ENCODE measurements at regions not wholly inside any gene's neighbourhood (a gene's known extent, or its start where the extent isn't known, plus 50 kb on each side); places are given as distances from the start of the nearest gene placed in this dataset.

DNA sequence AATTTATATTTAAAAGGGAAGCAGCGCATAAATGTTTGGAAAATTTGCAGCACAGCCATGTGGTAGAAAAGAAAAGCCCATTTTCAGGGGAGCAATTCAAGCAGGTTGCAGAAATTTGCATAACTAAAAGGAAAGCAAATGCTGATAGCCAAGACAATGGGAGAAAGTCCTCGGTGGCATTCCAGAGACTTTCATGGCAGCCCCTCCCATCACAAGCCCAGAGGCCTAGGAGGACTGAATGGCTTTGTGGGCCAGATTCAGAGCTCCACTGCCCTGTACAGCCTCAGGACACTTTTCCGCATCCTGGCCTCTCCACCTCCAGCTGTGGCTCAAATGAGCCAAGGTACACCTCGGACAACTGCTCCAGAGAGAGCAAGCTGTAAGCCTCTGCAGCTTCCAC, 462.9 kb downstream of the CDK5RAP2 start:
- no peak for DNase-seq (ENCODE audit: low read depth)

DNA sequence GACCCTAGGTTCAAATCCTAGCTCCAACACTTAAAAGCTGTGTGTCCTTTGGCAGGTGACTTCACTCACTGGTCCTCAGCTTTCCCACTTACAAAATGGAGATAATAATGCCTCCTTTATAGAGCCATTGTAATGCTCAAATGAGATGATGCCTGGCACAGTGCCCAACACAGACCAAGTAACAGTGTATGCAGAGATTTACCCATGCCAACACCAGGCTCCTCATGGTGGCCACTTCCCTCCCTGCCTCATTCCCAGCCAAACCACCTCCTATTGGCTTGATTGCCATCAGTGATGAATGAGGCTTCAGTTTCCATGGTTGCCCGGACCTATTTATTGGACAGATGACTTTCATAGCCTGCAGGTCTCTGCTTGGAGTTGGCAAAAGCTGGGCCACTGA, 469.4 kb downstream of the CDK5RAP2 start:
- no peak for DNase-seq (ENCODE audit: low read depth)

DNA sequence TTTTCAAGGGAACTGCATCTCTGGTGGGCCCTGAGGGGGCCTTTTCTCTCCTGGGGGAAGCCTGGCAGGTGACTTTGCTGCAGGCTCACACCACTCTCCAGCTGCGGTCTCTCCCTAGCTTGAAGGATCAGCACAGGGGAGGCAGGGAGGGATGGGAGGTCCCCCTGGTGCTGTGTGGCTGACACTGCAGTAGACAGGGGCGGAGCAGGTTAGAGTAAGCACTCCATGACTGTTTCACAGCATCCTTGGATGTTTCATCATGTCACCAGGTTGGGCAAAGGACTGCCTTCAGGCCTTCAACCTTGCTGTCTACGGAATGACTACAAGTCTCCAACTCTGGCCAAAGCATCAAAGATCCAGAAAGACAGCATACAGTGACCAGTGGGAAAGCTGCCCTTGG, 470.7 kb downstream of the CDK5RAP2 start:
- DNase-seq (ENCODE audit: low read depth): no peak

DNA sequence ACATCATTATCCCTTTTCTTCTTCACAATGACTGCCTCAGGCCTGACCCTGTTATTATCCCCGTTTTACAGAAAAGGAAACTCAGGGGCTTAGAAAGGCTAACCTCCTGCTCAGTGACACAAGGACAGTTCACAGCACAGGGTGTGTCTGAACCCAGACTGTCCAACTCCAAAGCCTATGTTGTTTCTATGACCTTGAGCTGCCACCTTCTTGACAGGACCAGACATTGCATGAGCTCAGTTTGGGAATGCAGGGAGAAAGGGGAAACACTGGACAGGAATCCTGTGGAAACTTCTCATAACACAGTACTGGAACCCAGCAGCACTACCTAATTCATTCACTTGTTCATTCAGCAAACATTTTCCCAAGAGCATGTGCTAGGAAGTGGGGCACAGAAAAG, 472.8 kb downstream of the CDK5RAP2 start:
- no peak for DNase-seq (ENCODE audit: low read depth)

DNA sequence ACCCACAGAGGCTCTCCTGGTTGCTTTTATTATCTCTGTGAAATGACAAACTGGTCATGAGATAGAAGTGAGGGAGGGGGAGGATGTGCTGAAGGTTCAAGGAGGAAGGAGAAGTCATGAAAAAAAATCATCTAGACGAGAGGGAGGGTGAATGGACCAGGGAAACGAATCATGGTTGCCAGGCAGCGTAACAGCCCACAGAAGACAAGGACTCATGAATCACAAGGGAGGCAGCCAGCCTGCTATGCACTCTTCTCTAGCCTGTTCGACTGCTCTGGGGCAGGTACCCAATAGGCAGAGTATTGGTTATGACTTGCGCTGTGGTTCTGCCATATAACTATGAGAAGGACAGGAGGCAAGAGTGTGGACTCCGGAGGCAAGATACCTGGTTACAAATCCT, 475.2 kb downstream of the CDK5RAP2 start:
- DNase-seq (ENCODE audit: low read depth): no peak

DNA sequence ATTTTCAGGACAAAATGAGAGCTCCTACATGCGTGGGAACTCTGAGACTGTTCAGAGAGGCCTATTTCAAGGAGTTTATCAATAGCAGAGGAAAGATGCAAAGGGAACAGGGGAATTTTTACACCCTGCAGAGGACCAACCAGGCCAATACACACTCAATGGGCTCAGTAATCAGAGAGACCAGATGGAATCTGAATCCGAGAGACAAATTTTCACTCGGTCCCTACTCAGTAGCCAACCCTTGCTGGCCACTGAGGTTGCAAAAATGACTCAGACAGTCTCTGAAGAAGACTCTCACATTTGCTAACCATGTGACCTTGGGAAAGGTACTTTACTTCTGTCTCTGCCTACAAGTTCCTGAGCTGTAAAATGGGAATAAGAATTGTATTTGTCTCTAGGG, 479.4 kb downstream of the CDK5RAP2 start:
- no peak for DNase-seq (ENCODE audit: low read depth)

DNA sequence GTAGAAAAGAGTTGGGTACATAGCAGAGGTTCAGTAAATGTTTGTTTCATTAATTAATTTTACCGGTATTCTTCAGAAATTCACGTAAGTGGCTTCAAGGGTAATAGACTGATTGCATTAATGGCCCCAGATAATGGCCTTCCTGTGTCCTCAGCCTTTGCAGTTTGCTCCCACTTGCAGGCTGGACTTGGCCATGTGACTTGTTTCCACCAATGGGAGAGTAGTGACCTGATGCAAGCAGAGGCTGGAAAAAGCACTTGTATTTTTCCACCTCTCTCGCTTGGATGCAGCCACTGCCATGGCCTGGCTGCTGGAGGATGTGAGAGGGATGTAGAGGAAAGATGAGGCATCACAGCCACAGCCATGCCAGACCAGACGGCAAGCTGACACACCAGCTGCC, 480.9 kb downstream of the CDK5RAP2 start:
- no peak for DNase-seq (ENCODE audit: low read depth)

DNA sequence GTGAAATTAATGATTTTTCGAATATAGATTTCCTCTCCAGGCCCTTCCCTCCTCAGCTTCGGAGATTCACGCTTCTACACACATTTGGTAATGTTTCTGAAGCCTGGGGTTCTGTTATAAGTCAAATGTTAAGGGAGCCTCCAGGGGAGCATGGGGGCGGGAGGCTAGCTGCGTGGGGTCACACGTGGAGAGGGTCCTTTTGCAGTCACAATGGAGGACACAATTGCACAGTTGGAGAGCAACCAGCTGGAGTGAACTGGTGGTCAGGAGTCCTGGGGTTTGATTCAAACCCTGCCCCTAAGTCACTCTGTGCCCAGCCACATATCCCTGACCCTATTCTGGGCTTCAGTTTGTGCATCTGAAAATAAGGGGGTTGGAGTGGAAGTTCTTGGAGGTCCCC, 481.4 kb downstream of the CDK5RAP2 start:
- DNase-seq (ENCODE audit: low read depth): no peak

DNA sequence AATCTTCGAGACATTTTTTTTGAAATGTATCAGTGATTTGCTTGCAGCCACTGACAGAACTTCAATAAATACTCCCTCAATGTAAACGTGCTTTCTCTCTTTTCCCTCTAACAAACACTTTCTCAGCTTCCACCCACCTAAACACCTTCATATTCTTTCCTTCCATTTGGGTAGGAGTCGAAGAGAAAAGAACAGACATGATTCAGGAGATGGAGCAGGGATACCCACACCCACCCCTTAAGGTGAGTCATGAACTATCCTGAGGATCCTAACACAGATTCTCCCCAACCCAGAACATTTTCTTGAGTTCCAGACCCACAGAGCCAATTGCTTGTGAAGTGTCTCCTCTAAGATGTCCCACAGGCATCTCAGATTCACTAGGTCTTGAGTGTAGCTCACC, 488.8 kb downstream of the CDK5RAP2 start:
- no peak for DNase-seq (ENCODE audit: low read depth)

DNA sequence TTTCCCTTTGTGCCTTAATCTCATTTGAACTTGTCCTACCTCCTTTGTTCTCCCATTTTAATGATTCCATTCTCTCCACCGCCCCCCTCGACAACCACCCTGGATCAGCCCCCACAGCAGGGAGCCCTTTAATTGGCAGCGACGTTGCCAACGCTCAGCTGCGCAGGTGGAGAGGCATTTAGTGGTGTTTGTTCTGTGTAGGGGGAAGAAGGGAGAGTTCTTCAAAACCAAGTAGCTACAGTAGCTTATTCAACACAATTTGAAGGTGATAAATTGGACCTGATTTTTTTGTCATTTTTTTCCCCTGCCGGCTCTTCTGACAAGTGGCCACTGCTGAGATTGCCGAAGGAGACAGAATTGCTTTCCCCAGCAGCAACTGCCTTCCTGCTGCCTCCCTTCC, 499.1 kb downstream of the CDK5RAP2 start:
- DNase-seq (ENCODE audit: low read depth): no peak

DNA sequence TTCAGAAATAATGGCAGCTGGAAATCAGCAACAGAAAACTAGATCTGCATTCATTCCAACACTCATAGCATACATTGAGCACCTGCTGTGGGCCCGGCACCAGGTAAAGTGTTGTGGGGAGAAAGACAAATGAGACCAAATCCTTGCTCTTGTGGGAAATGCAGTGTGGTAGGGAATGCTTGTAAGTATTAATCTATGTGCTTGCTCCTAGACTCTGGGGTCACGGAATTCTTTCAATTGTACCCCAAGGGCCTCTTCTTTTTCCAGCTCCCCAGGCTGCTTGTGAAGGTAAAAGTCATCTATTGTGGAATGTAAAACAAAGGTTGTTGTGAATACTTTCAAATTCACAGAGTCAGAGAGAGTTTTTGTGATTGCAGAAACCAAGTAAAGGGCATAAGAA, 501.9 kb downstream of the CDK5RAP2 start:
- DNase-seq (ENCODE audit: low read depth): no peak

DNA sequence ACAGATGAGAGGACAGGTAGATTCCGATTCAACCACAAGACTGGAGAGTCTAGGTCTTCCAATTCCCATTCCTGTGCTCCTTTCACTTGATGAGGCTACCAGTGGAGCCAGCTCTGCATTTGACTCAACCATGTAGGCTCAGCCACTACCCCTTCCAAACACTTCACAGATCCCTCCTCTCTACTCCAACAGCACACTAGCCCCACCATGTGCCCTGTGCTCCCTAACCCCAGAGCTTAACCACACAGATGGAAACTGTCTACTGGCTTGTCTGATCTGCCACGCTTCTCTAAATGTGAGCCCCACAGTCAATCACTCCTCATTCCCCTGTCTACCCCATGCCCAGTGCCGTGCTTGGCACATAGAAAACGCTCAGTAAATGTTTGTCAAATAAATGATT, 508.2 kb downstream of the CDK5RAP2 start:
- DNase-seq (ENCODE audit: low read depth): no peak

DNA sequence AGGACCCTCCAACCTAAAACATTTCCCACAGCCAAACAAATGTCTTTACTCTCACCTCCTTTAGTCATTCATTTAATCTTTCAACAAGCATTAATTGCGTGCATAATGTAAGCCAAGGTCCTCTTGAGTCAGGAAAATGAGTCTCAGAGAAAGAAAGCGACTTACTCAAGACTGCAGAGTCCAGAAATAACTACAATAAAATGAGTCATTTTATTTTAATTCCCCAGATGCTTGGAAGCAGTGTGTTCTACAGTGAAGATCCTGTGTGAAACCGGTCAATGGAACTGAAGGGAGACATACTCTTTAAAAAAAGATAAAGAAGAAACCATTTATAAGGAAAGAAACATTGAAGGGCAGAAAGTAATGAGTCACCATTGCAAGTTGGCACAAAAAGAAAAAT, 513.7 kb downstream of the CDK5RAP2 start:
- no peak for DNase-seq (ENCODE audit: low read depth)

DNA sequence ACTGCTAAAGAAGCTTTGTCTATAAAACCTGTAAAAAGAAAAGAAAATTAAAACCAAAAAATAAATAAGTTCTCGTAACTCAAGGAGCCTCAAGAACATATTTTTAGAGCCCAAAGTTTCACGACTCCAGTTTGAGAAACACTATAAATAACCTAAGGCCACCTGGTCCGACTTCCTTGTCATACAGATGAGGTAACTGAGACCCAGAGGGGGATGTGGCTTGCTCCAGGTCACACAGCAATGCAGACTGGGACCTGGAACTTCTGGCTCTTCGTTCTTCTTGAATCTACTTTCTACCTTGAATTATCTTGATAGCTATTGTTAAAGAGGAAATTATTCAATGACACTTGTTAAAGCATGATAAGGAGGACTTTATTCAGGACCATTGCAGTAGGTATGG, 514.8 kb downstream of the CDK5RAP2 start:
- DNase-seq (ENCODE audit: low read depth): no peak

DNA sequence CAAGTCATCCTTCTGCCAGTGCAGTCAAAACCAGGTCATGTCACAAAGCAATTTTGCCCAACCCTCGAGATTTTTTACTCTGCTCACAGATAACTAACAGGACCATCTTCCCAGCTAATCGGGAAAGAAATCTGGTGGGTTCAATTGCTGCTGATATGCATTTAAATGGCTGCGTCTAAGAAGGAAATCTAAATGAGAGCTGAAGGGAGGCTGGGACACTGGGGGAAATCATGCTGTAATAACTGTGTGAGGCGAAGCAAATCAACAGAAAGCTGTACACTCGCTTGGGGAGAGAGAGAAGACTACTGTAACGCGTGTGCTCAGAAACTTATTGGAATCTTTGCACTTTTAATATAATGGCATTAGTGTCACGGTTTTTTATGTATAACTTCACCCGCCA, 535.0 kb downstream of the CDK5RAP2 start:
- DNase-seq (ENCODE audit: low read depth): no peak

DNA sequence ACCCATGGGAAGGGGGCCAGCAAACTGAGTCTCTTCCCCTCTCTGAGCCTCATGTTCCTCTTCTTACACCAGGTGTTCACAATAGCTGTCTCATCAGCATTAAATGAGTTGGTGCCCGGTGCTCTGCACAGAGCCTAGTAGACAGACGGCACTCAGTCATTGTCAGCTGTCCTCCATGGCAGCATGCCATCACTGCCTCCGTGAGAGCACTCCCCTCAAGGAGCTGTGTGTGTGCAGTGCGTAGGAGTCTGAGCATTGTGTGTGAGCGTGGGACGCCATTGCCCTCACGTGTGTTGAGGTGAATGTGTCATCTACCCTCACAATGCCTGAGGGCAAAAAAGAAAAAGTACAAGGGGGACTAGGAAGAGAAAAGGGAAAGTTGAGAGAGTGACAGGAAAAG, 536.5 kb downstream of the CDK5RAP2 start:
- DNase-seq (ENCODE audit: low read depth): no peak

DNA sequence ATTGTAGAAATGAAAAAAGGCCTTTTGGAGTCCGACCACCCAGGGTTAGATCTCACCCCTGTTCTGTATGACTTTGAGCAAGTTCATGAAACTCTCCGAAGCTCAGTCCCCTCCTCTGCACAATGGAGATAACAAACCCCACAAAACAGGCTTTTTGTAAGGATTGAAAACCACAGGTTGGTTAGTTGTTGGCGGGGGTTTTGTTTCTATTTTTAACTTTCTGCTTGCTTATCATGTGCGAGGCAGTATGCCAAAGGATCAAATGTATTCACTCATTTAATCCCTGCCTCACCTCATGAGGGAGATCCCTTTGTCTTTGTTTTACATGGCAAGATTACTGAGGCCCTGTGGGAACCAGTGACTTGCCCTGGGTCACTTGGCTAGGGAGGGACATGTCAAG, 539.1 kb downstream of the CDK5RAP2 start:
- DNase-seq (ENCODE audit: low read depth): no peak

DNA sequence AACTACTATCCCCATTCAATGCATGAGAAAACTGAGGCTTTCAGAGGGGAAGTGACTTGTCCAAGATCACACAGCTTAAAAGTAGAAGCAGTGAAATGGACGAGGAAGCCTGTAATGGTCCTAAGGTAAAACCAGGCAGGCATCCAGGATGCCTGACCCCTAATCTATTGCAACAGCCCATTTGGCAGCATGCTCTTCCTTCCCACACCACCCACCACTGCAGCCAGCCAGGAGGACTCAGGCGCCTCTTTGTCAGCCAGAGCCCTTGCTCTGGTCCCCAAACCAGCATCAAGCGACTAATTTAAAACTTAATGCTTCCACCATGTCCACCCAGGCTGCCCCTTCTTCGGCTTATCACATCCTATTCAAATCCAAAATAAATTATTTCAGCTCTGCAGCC, 541.6 kb downstream of the CDK5RAP2 start:
- no peak for DNase-seq (ENCODE audit: low read depth)

DNA sequence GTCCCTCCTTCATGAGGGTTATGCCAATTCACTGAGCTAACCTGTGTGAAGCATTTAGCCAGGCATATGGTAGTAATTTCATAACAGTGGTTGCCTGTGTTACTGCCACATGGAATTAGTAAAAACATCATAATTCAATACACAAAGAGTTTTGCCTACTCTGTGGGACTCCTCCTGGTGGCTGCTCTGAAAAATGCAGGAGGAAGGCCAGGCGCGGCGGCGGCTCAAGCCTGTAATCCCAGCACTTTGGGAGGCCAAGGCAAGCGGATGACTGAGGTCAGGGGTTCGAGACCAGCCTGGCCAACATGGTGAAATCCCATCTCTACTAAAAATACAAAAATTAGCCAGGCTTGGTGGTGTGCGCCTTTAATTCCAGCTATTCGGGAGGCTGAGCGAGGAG, 547.3 kb downstream of the CDK5RAP2 start:
- no peak for DNase-seq (ENCODE audit: low read depth)

DNA sequence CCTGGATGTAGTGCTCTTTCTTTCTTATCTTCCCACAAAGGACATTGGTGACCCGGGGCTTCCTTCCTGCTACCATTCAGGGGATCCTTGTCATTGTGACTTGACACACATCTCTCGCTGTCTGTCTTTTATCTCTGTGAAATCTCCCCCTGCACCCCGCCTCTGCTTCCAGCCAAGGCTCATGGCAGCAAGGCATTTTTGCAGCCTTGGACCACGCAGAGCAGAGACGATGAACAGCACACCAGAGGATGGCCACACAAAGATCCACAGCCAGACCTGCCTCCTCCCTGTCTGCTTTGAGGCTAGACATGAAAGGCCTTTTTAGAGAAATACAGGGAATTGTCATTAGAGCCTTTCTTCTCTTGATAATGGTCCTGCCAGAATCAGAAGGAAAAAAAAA, 549.1 kb downstream of the CDK5RAP2 start:
- no peak for DNase-seq (ENCODE audit: low read depth)

DNA sequence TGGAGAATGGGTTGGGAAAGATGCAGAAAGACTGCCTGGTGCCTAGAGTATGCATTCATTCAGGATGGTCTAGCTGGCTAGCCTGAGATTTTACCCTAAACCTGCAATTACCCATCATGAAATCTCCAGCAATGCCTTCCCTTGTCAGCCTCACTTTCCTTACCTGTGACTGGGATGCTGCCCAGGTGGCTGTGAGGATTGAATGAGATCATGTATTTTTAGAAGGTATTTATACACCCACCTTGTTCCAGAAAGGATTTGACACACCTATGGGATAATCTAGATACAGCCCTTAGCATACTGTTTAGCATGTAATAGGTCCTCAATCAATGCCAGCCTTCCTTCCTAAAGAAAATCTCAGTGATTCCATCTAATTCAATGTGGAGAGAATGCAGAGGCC, 561.4 kb downstream of the CDK5RAP2 start:
- DNase-seq (ENCODE audit: low read depth): no peak

DNA sequence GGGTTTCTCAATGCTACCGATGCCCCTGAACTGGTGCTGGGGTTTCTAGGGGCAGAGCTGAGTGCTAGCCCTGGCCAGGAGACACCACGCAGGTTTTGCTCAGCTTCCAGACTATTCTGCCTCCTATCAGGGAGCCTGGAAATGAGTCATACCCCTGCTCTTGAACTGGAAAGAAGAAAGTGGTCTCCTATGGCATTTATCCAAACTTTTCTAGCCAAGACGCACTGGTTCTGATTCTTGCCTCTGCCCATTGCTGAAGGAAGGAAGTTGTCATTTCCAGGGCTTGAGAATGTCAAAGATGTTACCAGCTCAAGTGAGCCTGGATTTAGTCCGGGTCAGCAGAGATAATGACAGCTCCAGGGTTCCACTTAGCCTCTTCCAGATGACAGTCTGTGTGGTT, 561.9 kb downstream of the CDK5RAP2 start:
- no peak for DNase-seq (ENCODE audit: low read depth)

DNA sequence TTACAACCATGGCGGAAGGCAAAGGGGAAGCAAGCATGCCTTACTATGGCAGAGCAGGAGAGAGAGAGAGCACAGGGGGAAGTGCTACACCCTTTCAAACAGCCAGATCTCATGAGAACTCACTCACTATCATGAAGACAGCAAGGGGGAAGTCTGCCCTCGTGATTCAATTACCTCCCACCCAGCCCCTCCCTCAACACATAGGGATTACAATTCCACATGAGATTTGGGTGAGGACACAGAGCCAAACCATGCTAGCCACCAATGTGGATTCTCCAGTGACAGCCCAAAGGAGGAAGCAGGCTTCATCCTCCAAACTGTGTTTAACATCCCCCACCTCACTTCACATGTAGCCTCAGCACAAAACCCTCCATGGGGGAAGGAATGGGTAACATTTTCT, 563.7 kb downstream of the CDK5RAP2 start:
- DNase-seq (ENCODE audit: low read depth): no peak

DNA sequence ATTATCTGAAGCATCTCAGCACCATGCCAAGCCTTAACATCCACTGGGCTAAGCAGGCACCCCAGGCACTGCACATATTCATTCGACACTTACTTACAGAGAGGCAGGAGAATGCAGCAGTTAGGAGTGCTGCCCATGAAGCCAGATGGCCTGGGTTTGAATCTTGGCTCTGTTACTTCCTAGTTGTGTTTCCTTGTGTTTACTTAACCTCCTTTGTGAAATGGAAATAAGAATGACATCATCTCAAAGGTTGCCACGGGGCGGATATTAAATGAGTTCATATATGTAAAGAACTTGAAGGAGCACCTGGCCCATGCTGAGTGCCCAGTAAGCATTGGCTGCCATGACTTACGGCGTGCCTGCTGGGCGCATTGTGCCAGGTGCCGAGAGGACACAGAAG, 565.2 kb downstream of the CDK5RAP2 start:
- DNase-seq (ENCODE audit: low read depth): no peak

DNA sequence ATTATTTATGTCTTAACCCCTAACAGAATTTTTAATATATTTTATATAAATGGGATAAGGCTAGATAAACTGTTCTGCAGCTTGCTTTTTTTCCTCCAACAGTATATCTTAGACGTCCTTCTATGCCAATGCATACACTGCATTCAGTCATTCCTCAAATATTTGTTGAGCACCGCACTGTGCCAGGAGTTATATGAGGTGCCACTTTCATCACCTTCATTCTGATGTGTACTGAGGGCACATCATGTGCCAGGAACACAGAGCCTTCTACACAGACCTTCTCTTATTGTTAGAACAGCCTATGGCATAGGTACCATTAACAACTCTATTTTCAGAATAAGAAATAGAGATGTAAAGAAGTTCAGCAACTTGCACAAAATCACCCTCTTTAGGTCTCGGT, 570.1 kb downstream of the CDK5RAP2 start:
- no peak for DNase-seq (ENCODE audit: low read depth)

DNA sequence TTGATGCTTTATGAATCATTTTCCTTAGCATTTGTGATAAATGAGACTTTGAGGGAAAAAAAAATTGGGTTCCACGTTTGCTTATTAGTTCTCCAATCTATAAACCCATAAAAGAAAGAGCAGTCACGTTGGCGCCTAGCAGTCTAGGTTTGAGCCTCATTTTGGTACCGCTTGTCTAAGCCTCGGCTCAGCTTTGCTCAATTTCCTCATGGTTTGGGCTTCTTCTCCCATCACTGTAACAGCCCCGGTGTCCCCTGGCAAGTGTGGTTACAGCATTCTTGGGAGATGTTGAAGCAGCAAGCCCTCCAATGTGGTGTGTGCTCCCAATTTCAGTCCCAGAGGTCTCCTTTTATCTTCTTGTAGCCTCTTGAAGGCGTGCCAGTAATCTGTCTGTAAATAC, 578.4 kb downstream of the CDK5RAP2 start:
- DNase-seq (ENCODE audit: low read depth): no peak

Measured in fibroblast of the conjunctiva (primary cell).